Spinal cord (tissue), 9 donors: ENCODE measurements at regions not wholly inside any gene's neighbourhood (a gene's known extent, or its start where the extent isn't known, plus 50 kb on each side); places are given as distances from the start of the nearest gene placed in this dataset.

Source experiments
- DNase-seq, 6 donors: peaks; one replicate each; pipeline versions ENCODE4 v3.0.0 to v3.0.0-alpha.2; 2013 to 2015; ENCODE audit warnings: low spot score in 6 of 6, low read depth in 4 of 6
- H3K27ac ChIP-seq: one replicate; pipeline ENCODE4 v1.5.1; 2013; ENCODE audit warnings: low read depth, low read length, control low read depth
- H3K27me3 ChIP-seq: one replicate; pipeline ENCODE4 v1.6.1; 2013; ENCODE audit warnings: low read length; ENCODE audit not compliant: control insufficient read depth, insufficient read depth
- H3K36me3 ChIP-seq: one replicate; pipeline ENCODE4 v1.6.1; 2013; ENCODE audit warnings: low read length; ENCODE audit not compliant: control insufficient read depth, insufficient read depth
- H3K4me1 ChIP-seq: one replicate; pipeline ENCODE4 v1.6.1; 2013; ENCODE audit warnings: low read length; ENCODE audit not compliant: control insufficient read depth, insufficient read depth
- H3K4me3 ChIP-seq: one replicate; pipeline ENCODE4 v1.5.1; 2013; ENCODE audit warnings: low read depth, low read length, control low read depth
- H3K9me3 ChIP-seq: one replicate; pipeline ENCODE4 v1.6.1; 2013; ENCODE audit warnings: low read length; ENCODE audit not compliant: control insufficient read depth, insufficient read depth
- whole genome bisulfite sequencing: methylation state at CpG from one replicate; pipeline ENCODE4 v1.1.5; 2013; ENCODE audit warnings: missing lambda C conversion rate; ENCODE audit not compliant: insufficient coverage; 5-methylcytosine and 5-hydroxymethylcytosine counted together
- donor health status: healthy.

- Histone ChIP-seq H3K9me3 (no peaks in the 10 kb centered on the region), H3K36me3 (no peaks in the 10 kb centered on the region), H3K4me3 (no peak overlapping the region), H3K27ac (no peak overlapping the region), H3K27me3 (no peaks in the 10 kb centered on the region), H3K4me1 (no peaks in the 10 kb centered on the region)
- no peak for DNase-seq
- no CpG with 5 or more reads among the region's 1 CpG for WGBS
These were observed 298.4 kb upstream of the MC4R start for GRCh38 chr18:60671021-60671420.

GRCh38 chr18:60675126-60675525 lies 302.6 kb upstream of the MC4R start:
- Histone ChIP-seq H3K27me3 (no peaks in the 10 kb centered on the region), H3K4me1 (no peaks in the 10 kb centered on the region), H3K4me3 (no peak overlapping the region), H3K27ac (no peak overlapping the region), H3K36me3 (no peaks in the 10 kb centered on the region), H3K9me3 (no peaks in the 10 kb centered on the region)
- WGBS, result no CpG with 5 or more reads among the region's 4 CpGs
- no peak for DNase-seq

- H3K27me3 ChIP-seq, result no peaks in the 10 kb centered on the region
- no peaks in the 10 kb centered on the region for H3K36me3 ChIP-seq
- DNase-seq, result no peak
- no CpG with 5 or more reads among the region's 2 CpGs for WGBS
- no peaks in the 10 kb centered on the region for H3K4me1 ChIP-seq
- H3K4me3 ChIP-seq, result no peak overlapping the region
- H3K27ac ChIP-seq, result no peak overlapping the region
- no peaks in the 10 kb centered on the region for H3K9me3 ChIP-seq
These were observed 303.2 kb upstream of the MC4R start for GRCh38 chr18:60675801-60676200.

GRCh38 chr18:60676815-60677214 lies 304.2 kb upstream of the MC4R start:
- DNase-seq, result no peak
- Histone ChIP-seq H3K4me3 (no peak overlapping the region), H3K9me3 (no peaks in the 10 kb centered on the region), H3K27ac (no peak overlapping the region), H3K36me3 (no peaks in the 10 kb centered on the region), H3K27me3 (no peaks in the 10 kb centered on the region), H3K4me1 (no peaks in the 10 kb centered on the region)
- WGBS, result 83% methylated on average over 2 of the region's 4 CpGs

GRCh38 chr18:60684843-60685513 lies 312.4 kb upstream of the MC4R start:
- WGBS, result 60% methylated on average over 3 of the region's 6 CpGs
- H3K4me1 ChIP-seq, result peaks cover 4% of the 10 kb centered on the region
- no peaks in the 10 kb centered on the region for H3K9me3 ChIP-seq
- no peaks in the 10 kb centered on the region for H3K27me3 ChIP-seq
- no peak overlapping the region for H3K4me3 ChIP-seq
- no peak overlapping the region for H3K27ac ChIP-seq
- peak; percentile 9 to 88 (median 34) for DNase-seq
- H3K36me3 ChIP-seq, result no peaks in the 10 kb centered on the region

GRCh38 chr18:60686142-60686541 lies 313.6 kb upstream of the MC4R start:
- H3K9me3 ChIP-seq, result no peaks in the 10 kb centered on the region
- H3K27me3 ChIP-seq, result no peaks in the 10 kb centered on the region
- no peak for DNase-seq
- 86% methylated on average over 3 of the region's 3 CpGs for WGBS
- H3K4me3 ChIP-seq, result no peak overlapping the region
- H3K36me3 ChIP-seq, result no peaks in the 10 kb centered on the region
- H3K27ac ChIP-seq, result no peak overlapping the region
- peaks cover 4% of the 10 kb centered on the region for H3K4me1 ChIP-seq

GRCh38 chr18:60691061-60691460 lies 318.5 kb upstream of the MC4R start:
- Histone ChIP-seq H3K27me3 (no peaks in the 10 kb centered on the region), H3K27ac (no peak overlapping the region), H3K36me3 (no peaks in the 10 kb centered on the region), H3K4me3 (no peak overlapping the region), H3K9me3 (no peaks in the 10 kb centered on the region), H3K4me1 (no peaks in the 10 kb centered on the region)
- DNase-seq, result no peak

- no peak overlapping the region for H3K27ac ChIP-seq
- H3K27me3 ChIP-seq, result no peaks in the 10 kb centered on the region
- 77% methylated on average over 4 of the region's 5 CpGs for WGBS
- H3K36me3 ChIP-seq, result no peaks in the 10 kb centered on the region
- no peak for DNase-seq
- no peaks in the 10 kb centered on the region for H3K9me3 ChIP-seq
- H3K4me1 ChIP-seq, result no peaks in the 10 kb centered on the region
- no peak overlapping the region for H3K4me3 ChIP-seq
These were observed 320.9 kb upstream of the MC4R start for GRCh38 chr18:60693426-60693825.

GRCh38 chr18:60698901-60699300 lies 326.3 kb upstream of the MC4R start:
- no peaks in the 10 kb centered on the region for H3K9me3 ChIP-seq
- H3K4me1 ChIP-seq, result no peaks in the 10 kb centered on the region
- DNase-seq, result peak in 1 of 6 donors; percentile 16
- no peaks in the 10 kb centered on the region for H3K27me3 ChIP-seq
- H3K36me3 ChIP-seq, result no peaks in the 10 kb centered on the region
- no CpG with 5 or more reads among the region's 3 CpGs for WGBS
- H3K27ac ChIP-seq, result no peak overlapping the region
- no peak overlapping the region for H3K4me3 ChIP-seq

GRCh38 chr18:60722742-60723141 lies 350.2 kb upstream of the MC4R start:
- Histone ChIP-seq H3K4me3 (no peak overlapping the region), H3K4me1 (no peaks in the 10 kb centered on the region), H3K9me3 (no peaks in the 10 kb centered on the region), H3K27ac (no peak overlapping the region), H3K36me3 (no peaks in the 10 kb centered on the region), H3K27me3 (no peaks in the 10 kb centered on the region)
- 94% methylated on average over 2 of the region's 3 CpGs for WGBS
- no peak for DNase-seq
